Spleen (tissue), 7 donors: ENCODE measurements at regions not wholly inside any gene's neighbourhood (a gene's known extent, or its start where the extent isn't known, plus 50 kb on each side); places are given as distances from the start of the nearest gene placed in this dataset.

Experiments used
- CTCF ChIP-seq, 11 experiments: fragments of 200-600 bp in 7 of 11; fragments of 450-650 bp in 4 of 11; sonication (generic) in 4 of 11; IDR thresholded peaks in 8 of 11; conservative IDR thresholded peaks in 3 of 11; 1 replicate in 7 of 11; 2 replicates in 4 of 11; pipeline versions ENCODE4 v1.4.0 to v1.8.0; 2016 to 2021; ENCODE audit warnings: antibody characterized with exemption in 11 of 11, inconsistent platforms in 4 of 11, mild to moderate bottlenecking in 1 of 11
- POLR2A ChIP-seq, 3 donors: fragments of 450-650 bp; IDR thresholded peaks; one replicate each; pipeline ENCODE4 v1.5.1; 2017; ENCODE audit warnings: antibody characterized with exemption in 3 of 3, mild to moderate bottlenecking in 1 of 3
- POLR2AphosphoS5 ChIP-seq, 3 donors: sonication (generic); formaldehyde crosslinking; IDR thresholded peaks; one replicate each; pipeline ENCODE4 v1.5.1; 2017; ENCODE audit warnings: antibody characterized with exemption in 3 of 3
- donor health status: DM: no; HTN: no; CAD: no; lungs with moderate emphysema.
- donor health status: DM: no; HTN: no; CAD: no.
- donor health status: DM: no; HTN: no; CAD: no.

DNA sequence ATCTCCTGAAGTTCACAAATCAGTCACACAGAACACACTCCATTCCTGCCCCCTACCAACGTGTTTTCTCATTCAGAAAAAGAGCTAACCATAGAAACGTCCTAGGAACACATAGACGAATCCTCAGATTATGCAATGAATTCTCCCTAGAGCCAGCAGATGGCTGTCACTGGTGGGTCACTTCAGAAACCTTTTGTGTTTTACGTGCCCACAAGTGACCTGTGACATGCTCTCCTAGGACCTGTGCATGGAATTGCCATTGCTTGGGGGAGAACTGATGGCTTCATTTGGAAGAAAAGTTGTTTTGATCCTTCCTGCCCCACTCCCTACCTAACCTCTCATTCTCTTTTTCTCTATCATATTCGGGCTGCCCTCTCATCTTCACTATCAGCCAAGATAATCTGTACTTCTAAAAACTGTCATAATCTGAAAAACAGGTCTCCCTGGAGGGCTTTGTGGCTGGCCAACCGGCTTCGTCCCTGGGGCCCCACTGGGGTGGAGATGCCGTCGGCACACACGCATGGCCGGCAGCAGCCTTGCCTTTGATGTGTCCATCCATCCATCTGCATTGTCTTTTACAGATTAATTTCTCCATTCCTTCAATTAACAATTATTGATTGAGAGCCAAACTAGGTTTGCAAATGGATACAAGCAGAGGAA, 144.1 kb upstream of the SERP2 start:
- TF ChIP-seq POLR2A (IDR thresholded peaks at IDR 0.05) (no peak), CTCF (IDR thresholded peaks at IDR 0.05 in 8 of 11, conservative IDR thresholded peaks at IDR 0.05 in 3 of 11) (no peak), POLR2AphosphoS5 (IDR thresholded peaks at IDR 0.05) (no peak)
